ENCODE measurements at regions not wholly inside any gene's neighbourhood (a gene's known extent, or its start where the extent isn't known, plus 50 kb on each side); places are given as distances from the start of the nearest gene placed in this dataset.

- no peak overlapping the region for H3K27ac ChIP-seq
- TF ChIP-seq ZFX (IDR thresholded peaks at IDR 0.05) (no peak), CTCF (conservative IDR thresholded peaks at IDR 0.05) (no peak)
These were observed 156.1 kb downstream of the DLL1 start for GRCh38 chr6:170134471-170135440.

GRCh38 chr6:170134031-170134470 lies 156.8 kb downstream of the DLL1 start:
- H3K27ac ChIP-seq = no peak overlapping the region
- TF ChIP-seq ZFX (IDR thresholded peaks at IDR 0.05) (no peak), CTCF (conservative IDR thresholded peaks at IDR 0.05) (no peak)

GRCh38 chr6:170132561-170132991 lies 158.3 kb downstream of the DLL1 start:
- no peak overlapping the region for H3K27ac ChIP-seq
- TF ChIP-seq CTCF (conservative IDR thresholded peaks at IDR 0.05) (no peak), ZFX (IDR thresholded peaks at IDR 0.05) (no peak)

- H3K27ac ChIP-seq = no peak overlapping the region
These were observed 158.8 kb downstream of the DLL1 start for GRCh38 chr6:170132011-170132521.

GRCh38 chr6:170131351-170131750 lies 159.5 kb downstream of the DLL1 start:
- no peak for TF ChIP-seq CTCF (conservative IDR thresholded peaks at IDR 0.05)
- no peak for TF ChIP-seq ZFX (IDR thresholded peaks at IDR 0.05)
- H3K27ac ChIP-seq = no peak overlapping the region

More at GRCh38 chr6:170132011-170132521, 158.8 kb downstream of the DLL1 start:
- TF ChIP-seq CTCF (conservative IDR thresholded peaks at IDR 0.05) = no peak
- TF ChIP-seq ZFX (IDR thresholded peaks at IDR 0.05) = no peak

GRCh38 chr6:170130771-170131241 lies 160.1 kb downstream of the DLL1 start:
- no peak overlapping the region for H3K27ac ChIP-seq
- TF ChIP-seq ZFX (IDR thresholded peaks at IDR 0.05) = no peak
- TF ChIP-seq CTCF (conservative IDR thresholded peaks at IDR 0.05) = no peak

- no peak overlapping the region for H3K27ac ChIP-seq
- TF ChIP-seq ZFX (IDR thresholded peaks at IDR 0.05) (no peak), CTCF (conservative IDR thresholded peaks at IDR 0.05) (no peak)
These were observed 160.7 kb downstream of the DLL1 start for GRCh38 chr6:170130201-170130621.

Data from C4-2B (cell line).